Stimulated activated CD4-positive, alpha-beta T cell treated with anti-CD3 and anti-CD28 coated beads, Interleukin-15, amount 100 ng/mL, for 24 hours (primary cell): ENCODE measurements at regions not wholly inside any gene's neighbourhood (a gene's known extent, or its start where the extent isn't known, plus 50 kb on each side); places are given as distances from the start of the nearest gene placed in this dataset.

Experiments
- DNase-seq: peaks from one replicate; pipeline ENCODE4 v3.0.0-alpha.2; 2020

- DNase-seq: no peak
Observed at GRCh38 chr6:90807791-90808701, 221.2 kb upstream of the MAP3K7 start.

GRCh38 chr6:90805619-90806155, 218.8 kb upstream of the MAP3K7 start:
- no peak for DNase-seq

GRCh38 chr6:90803956-90804355, 217.1 kb upstream of the MAP3K7 start:
- no peak for DNase-seq

- DNase-seq: no peak
Observed at GRCh38 chr6:90795078-90795477, 208.2 kb upstream of the MAP3K7 start.

- no peak for DNase-seq
Observed at GRCh38 chr6:90793771-90794170, 206.9 kb upstream of the MAP3K7 start.

- no peak for DNase-seq
Observed at GRCh38 chr6:90790696-90791095, 203.8 kb upstream of the MAP3K7 start.

- no peak for DNase-seq
Observed at GRCh38 chr6:90790058-90790457, 203.2 kb upstream of the MAP3K7 start.

- no peak for DNase-seq
Observed at GRCh38 chr6:90788781-90789180, 201.9 kb upstream of the MAP3K7 start.

- DNase-seq: no peak
Observed at GRCh38 chr6:90787446-90787845, 200.6 kb upstream of the MAP3K7 start.

GRCh38 chr6:90780778-90781177, 193.9 kb upstream of the MAP3K7 start:
- no peak for DNase-seq

- no peak for DNase-seq
Observed at GRCh38 chr6:90780141-90780540, 193.3 kb upstream of the MAP3K7 start.

- DNase-seq: no peak
Observed at GRCh38 chr6:90778417-90779203, 191.7 kb upstream of the MAP3K7 start.

- no peak for DNase-seq
Observed at GRCh38 chr6:90770778-90771177, 183.9 kb upstream of the MAP3K7 start.

- no peak for DNase-seq
Observed at GRCh38 chr6:90765895-90766294, 179.0 kb upstream of the MAP3K7 start.

GRCh38 chr6:90765491-90765890, 178.6 kb upstream of the MAP3K7 start:
- DNase-seq: no peak

- no peak for DNase-seq
Observed at GRCh38 chr6:90764001-90764400, 177.1 kb upstream of the MAP3K7 start.

GRCh38 chr6:90759664-90760063, 172.8 kb upstream of the MAP3K7 start:
- DNase-seq: no peak

GRCh38 chr6:90758741-90759140, 171.9 kb upstream of the MAP3K7 start:
- DNase-seq: no peak

GRCh38 chr6:90753820-90754643, 167.2 kb upstream of the MAP3K7 start:
- DNase-seq: no peak

- no peak for DNase-seq
Observed at GRCh38 chr6:90739802-90740201, 152.9 kb upstream of the MAP3K7 start.

- no peak for DNase-seq
Observed at GRCh38 chr6:90739339-90739738, 152.5 kb upstream of the MAP3K7 start.

- DNase-seq: no peak
Observed at GRCh38 chr6:90730151-90730673, 143.3 kb upstream of the MAP3K7 start.

GRCh38 chr6:90729057-90729456, 142.2 kb upstream of the MAP3K7 start:
- no peak for DNase-seq
